NOMO-1 treated with dmso at 0.1 percent for 144 hours (cell line): ENCODE measurements at regions not wholly inside any gene's neighbourhood (a gene's known extent, or its start where the extent isn't known, plus 50 kb on each side); places are given as distances from the start of the nearest gene placed in this dataset.

Experiments
- DNase-seq: peaks from one replicate; lab custom pipeline; 2025; ENCODE audit not compliant: unreplicated experiment; lab: John Stamatoyannopoulos, UW

- no peak for DNase-seq
Observed at GRCh38 chr5:129399069-129399468, 61.0 kb upstream of the ADAMTS19 start.

GRCh38 chr5:129400395-129400983, 59.6 kb upstream of the ADAMTS19 start:
- DNase-seq = no peak

GRCh38 chr5:129405222-129405621, 54.9 kb upstream of the ADAMTS19 start:
- DNase-seq = no peak

GRCh38 chr5:129406440-129406839, 53.7 kb upstream of the ADAMTS19 start:
- no peak for DNase-seq
